CD4-positive, alpha-beta T cell treated with Interleukin-21 for 1 hour (primary cell): ENCODE measurements at regions not wholly inside any gene's neighbourhood (a gene's known extent, or its start where the extent isn't known, plus 50 kb on each side); places are given as distances from the start of the nearest gene placed in this dataset.

Experiments
- DNase-seq: peaks from one replicate; pipeline ENCODE4 v3.0.0-alpha.2; 2020

GRCh38 chr1:187092104-187092503 lies 263.4 kb downstream of the PLA2G4A start:
- peak; percentile 46 for DNase-seq

DNA sequence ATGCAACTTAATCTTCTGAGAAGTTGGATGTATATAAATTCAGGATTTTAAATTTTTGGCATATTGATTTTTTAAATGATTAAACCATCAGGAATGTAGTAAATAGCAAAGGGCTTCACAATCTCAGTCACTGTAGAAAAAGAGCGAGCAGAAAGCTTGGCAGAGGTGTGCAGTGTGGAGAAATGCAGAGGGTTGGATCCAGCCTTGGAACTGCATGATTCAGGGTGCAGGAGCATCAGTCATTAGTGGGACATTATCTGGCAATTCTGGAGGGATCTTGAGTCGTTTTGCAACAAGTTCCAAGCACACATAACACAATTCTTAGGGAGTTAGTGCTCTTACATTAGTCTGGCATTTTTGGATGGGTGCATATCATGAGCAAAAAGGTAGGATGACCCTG lies 267.9 kb downstream of the PLA2G4A start:
- DNase-seq = no peak

GRCh38 chr1:187110351-187110750 lies 281.6 kb downstream of the PLA2G4A start:
- DNase-seq = no peak

- no peak for DNase-seq
Observed at GRCh38 chr1:187114792-187115191, 286.0 kb downstream of the PLA2G4A start.

GRCh38 chr1:187121661-187122060 lies 292.9 kb downstream of the PLA2G4A start:
- DNase-seq = no peak

GRCh38 chr1:187122566-187122965 lies 293.8 kb downstream of the PLA2G4A start:
- DNase-seq = no peak

GRCh38 chr1:187129132-187129531 lies 300.4 kb downstream of the PLA2G4A start:
- DNase-seq = no peak

GRCh38 chr1:187143783-187144182 lies 315.0 kb downstream of the PLA2G4A start:
- DNase-seq = no peak

GRCh38 chr1:187146388-187146787 lies 317.6 kb downstream of the PLA2G4A start:
- DNase-seq = no peak

DNA sequence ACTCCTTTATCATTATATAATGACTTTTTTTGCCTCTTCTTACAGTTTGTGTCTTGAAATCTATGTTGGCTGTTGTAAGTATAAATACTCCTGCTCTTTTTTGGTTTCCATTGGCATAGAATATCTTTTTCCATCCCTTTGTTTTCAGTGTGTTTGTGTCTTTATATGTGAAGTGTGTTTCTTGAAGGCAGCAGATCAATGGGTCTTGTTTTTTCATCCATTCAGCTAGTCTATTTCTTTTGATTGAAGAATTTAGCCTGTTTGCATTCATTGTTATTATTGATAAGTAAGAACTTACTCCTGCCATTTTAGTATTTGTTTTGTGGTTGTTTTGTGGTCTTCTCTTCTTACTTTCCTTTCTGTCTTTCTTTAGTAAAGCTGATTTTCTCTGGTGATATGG lies 322.8 kb downstream of the PLA2G4A start:
- no peak for DNase-seq

GRCh38 chr1:187153047-187153446 lies 324.3 kb downstream of the PLA2G4A start:
- DNase-seq = no peak

- DNase-seq = no peak
Observed at GRCh38 chr1:187157115-187157514, 328.4 kb downstream of the PLA2G4A start.

DNA sequence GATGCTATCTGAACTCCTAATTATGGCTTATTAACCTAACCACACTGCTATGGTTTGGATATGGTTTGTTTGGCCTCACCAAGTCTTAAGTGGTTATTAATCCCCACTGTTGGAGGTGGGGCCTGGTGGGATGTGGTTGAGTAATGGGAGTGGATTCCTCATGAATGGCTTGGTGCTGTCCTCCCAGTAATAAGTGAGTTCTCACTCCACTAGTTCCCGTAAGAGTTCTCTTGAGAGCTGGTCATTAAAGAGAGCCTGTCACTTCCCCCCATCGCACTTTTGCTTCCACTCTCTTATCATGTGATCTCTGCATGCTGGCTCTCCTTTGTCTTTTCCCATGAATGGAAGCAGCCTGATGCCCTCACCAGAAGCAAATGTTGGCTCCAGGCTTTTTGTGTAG lies 328.8 kb downstream of the PLA2G4A start:
- no peak for DNase-seq

GRCh38 chr1:187167555-187167954 lies 338.8 kb downstream of the PLA2G4A start:
- no peak for DNase-seq

GRCh38 chr1:187168297-187168696 lies 339.5 kb downstream of the PLA2G4A start:
- DNase-seq = no peak

DNA sequence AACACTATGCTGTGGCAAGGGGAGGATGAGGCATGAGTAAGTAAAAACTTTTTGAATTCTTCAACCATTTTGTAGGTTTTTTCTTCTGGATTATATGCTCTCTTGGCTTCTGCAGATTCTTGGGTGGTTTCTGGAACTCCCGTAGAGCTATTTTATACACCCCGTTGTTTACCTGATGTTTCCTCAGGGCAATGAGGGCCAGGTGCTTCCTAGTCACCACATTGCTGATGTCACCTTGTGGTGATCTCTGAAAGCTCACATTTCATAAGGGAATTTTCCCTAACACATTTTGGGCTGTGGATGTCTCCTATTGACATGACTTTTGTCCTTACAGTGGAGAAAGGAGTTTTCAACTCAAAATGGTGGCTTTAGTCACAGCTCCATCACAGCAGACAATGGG lies 356.6 kb downstream of the PLA2G4A start:
- DNase-seq = no peak

DNA sequence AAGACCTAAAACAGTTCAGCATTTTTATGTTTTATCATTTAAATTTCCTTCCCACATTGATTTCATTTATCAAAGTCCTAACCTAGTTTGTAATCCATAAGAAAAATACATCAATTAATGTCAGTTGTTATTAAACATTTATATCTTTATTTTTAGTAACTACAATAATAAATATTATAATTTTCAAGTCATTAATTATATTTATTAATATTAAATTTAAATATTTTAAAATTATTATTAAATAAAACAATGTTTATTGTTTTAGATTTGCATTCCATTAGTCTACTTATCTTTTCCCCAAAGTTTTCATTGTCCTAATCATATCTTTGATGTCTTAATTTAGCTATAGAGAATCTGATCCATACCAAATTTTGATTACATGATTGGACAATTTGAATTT lies 368.9 kb downstream of the PLA2G4A start:
- DNase-seq = no peak

DNA sequence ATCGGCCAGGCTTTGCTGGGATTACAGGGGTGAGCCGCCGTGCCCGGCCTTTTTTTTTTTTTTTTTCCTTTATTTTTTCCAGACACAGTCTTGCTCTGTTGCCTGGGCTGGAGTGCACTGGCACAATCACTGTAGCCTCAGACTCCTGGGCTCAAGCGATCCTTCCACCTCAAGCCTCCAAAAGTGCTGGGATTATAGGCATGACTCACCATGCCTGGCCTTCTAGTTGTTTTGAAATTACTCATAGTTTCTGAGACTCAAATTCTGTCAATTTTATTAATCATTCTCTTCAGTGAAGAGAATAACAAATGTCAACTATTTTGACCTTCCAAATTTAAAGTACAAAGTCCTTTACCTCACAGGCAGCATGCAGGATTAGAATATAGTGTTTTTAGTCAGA lies 374.5 kb downstream of the PLA2G4A start:
- DNase-seq = no peak

DNA sequence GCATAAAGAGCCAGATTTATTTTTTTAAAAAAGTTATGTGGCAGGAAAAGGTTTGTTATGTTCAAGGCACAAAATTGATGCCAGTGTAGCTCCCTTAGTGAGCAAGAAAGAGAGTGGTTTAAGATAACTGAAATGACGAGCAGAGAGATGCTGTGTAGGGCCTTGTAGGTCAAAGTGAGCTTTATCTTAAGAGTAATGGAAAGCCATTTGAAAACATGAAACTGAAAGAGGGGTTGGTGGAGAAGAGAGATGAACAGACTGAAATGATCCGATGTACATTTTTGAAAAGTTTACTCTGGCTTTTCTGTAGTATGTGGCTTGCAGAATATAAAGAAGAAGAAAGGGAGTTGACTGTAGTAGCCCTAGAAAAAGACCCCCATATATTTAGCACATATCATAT lies 383.6 kb downstream of the PLA2G4A start:
- no peak for DNase-seq

DNA sequence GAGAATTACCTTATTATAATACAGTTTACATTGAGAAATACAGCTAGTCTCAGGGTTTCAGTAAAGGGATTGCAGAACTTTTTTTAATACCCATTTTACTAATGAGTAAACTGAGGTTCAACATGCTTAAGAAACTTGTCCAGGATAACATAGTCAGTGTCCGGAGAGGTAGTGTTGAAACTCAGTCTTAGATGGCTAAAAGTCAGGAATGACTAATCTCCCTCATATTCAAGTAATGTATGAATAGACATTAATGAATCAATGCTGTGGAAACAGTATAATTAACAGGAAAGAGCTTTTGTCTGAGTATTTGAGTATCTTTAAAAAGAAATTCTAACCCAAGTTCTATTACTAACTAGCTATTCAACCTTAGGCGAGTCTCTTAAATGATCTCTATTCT lies 397.6 kb downstream of the PLA2G4A start:
- DNase-seq = no peak

DNA sequence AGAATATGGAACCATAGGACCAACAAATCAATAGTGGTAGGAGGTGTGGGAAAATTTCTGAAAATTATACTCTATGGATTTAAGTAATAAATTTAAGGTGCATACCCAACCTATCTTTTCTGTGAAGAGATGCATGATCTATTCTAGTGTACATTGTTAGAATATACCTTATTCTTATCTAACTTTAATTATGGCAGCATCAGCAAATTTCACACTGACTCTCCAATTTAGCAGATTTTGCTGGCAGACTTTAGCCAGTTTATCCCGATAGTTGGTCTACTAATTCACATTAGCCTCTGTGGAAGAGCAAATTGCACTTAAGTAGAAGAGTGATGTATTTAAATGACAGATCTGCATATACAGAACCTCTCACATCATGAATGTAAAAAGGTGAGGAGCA lies 400.0 kb downstream of the PLA2G4A start:
- DNase-seq = no peak

DNA sequence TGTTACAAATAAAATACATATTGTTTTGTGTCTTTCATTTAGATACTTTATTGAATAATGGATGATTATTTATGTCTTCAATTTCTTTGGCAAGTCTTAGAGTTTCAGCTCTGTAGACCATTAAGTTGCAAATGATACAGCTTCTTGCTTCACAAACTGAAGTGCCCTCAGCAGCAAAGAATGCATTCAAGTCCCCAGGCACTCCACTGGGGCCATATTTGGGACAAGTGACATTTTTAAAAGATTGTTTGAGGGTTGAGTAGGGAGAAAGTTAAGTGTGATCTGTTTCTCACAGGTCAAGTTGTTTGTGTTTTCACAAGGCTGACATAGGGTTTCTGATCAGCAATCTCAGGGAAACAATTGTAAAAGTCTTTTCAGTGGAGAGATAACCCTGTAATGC lies 400.7 kb downstream of the PLA2G4A start:
- DNase-seq = no peak

DNA sequence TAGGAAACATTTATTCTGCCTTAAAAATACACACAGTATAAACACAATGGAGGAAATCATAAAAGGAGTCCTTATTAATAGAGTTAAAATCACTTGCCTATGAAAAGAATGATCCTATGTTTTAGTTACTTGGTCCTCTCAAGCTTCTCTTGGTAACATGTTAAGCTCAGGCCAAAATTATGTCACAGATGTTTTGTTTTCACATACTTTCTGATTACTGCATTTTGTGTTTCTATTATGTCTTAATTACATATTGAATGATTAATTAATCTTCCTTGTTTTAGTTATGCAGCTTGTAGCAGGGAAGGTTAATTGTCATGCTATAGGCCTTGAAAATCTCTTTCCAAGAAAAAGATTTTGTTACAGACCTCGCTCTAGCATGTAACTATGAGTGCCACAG lies 406.0 kb downstream of the PLA2G4A start:
- no peak for DNase-seq

- DNase-seq = no peak
Observed at GRCh38 chr1:187236199-187236598, 407.4 kb downstream of the PLA2G4A start.

GRCh38 chr1:187236676-187237075 lies 407.9 kb downstream of the PLA2G4A start:
- DNase-seq = no peak

DNA sequence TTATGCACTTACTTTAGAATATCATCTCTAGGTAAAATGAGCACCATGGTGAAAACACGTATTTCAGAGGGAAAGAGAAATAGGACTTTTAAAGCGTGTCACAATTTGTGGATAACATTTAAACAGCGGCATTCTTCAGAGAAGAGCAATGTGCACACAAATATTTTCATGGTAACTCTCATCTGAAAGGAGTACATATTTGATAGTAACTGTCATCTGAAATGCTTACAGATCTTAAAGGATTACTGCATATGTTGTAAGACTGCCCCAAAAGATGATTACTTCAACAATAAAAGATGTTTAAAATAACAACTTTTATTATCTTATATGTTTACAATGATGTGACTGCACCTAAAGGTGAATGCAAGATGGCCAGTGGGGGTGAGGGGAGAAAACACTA lies 408.8 kb downstream of the PLA2G4A start:
- no peak for DNase-seq
